WTC11 (cell line): ENCODE measurements at regions not wholly inside any gene's neighbourhood (a gene's known extent, or its start where the extent isn't known, plus 50 kb on each side); places are given as distances from the start of the nearest gene placed in this dataset.

ENCODE experiments used
- ATAC-seq: fragments of 200-7000 bp; cut with Tn5 transposase; 2 replicates; pipeline ENCODE4 v1.10.0; 2021; ENCODE audit warnings: mild to moderate bottlenecking, moderate library complexity
- CTCF ChIA-PET: fragments of 300-600 bp; sonication (Branson Sonifier 250); formaldehyde crosslinking; loops from one replicate; lab custom pipeline; 2021; ENCODE audit warnings: antibody characterized with exemption; lab: Charles Lee
- POLR2A ChIA-PET: fragments of 350-600 bp; sonication (Branson Sonifier 250); formaldehyde crosslinking; loops from one replicate; lab custom pipeline; 2021; ENCODE audit warnings: antibody characterized with exemption; lab: Charles Lee
- DNase-seq: peaks from one replicate; pipeline ENCODE4 v3.0.0; 2021; ENCODE audit warnings: low spot score
- H3K27ac Mint-ChIP-seq: 2 replicates; pipeline ENCODE4 v1.8.0; 2021; ENCODE audit warnings: mixed read lengths
- H3K27me3 Mint-ChIP-seq: 2 replicates; pipeline ENCODE4 v1.8.0; 2021; ENCODE audit warnings: low read depth, mild to moderate bottlenecking, moderate library complexity, mixed read lengths
- H3K36me3 Mint-ChIP-seq: 2 replicates; pipeline ENCODE4 v1.8.0; 2021; ENCODE audit warnings: mixed read lengths
- H3K4me1 Mint-ChIP-seq: 2 replicates; pipeline ENCODE4 v1.8.0; 2022; ENCODE audit warnings: mixed read lengths
- H3K4me3 Mint-ChIP-seq: 2 replicates; pipeline ENCODE4 v1.8.0; 2021; ENCODE audit warnings: mild to moderate bottlenecking, moderate library complexity, mixed read lengths
- H3K9me3 Mint-ChIP-seq: 2 replicates; pipeline ENCODE4 v1.8.0; 2021; ENCODE audit warnings: mixed read lengths
- CBFB ChIP-seq: sonication (generic); formaldehyde crosslinking; IDR thresholded peaks from 2 replicates; pipeline ENCODE4 v1.8.1; 2022; ENCODE audit warnings: mild to moderate bottlenecking, low read depth, missing genetic modification reagents
- CREB1 ChIP-seq: sonication (generic); formaldehyde crosslinking; IDR thresholded peaks from 2 replicates; pipeline ENCODE4 v1.8.0; 2023; ENCODE audit warnings: mild to moderate bottlenecking, missing genetic modification reagents
- CREM ChIP-seq: sonication (generic); formaldehyde crosslinking; IDR thresholded peaks from 2 replicates; pipeline ENCODE4 v1.8.1; 2022; ENCODE audit warnings: mild to moderate bottlenecking, missing genetic modification reagents, moderate library complexity
- ELF4 ChIP-seq: sonication (generic); formaldehyde crosslinking; IDR thresholded peaks from 2 replicates; pipeline ENCODE4 v1.8.1; 2022; ENCODE audit warnings: low read depth, mild to moderate bottlenecking, moderate library complexity, missing genetic modification reagents
- FOXP1 ChIP-seq: sonication (generic); formaldehyde crosslinking; IDR thresholded peaks from 2 replicates; pipeline ENCODE4 v1.8.0; 2022; ENCODE audit warnings: missing genetic modification reagents, mild to moderate bottlenecking, moderate library complexity, borderline replicate concordance
- GABPB1 ChIP-seq: sonication (generic); formaldehyde crosslinking; IDR thresholded peaks from 2 replicates; pipeline ENCODE4 v1.8.1; 2023; ENCODE audit warnings: mild to moderate bottlenecking, missing genetic modification reagents
- JUN ChIP-seq: sonication (generic); formaldehyde crosslinking; IDR thresholded peaks from 2 replicates; pipeline ENCODE4 v1.8.0; 2023; ENCODE audit warnings: mild to moderate bottlenecking, missing genetic modification reagents
- OVOL2 ChIP-seq: fragments of 250-450 bp; sonication (Bioruptor Pico); IDR thresholded peaks from 2 replicates; pipeline ENCODE4 v1.9.0; 2021; ENCODE audit warnings: mild to moderate bottlenecking, borderline replicate concordance
- SMAD4 ChIP-seq: sonication (generic); formaldehyde crosslinking; IDR thresholded peaks from 2 replicates; pipeline ENCODE4 v1.8.0; 2022; ENCODE audit warnings: mild to moderate bottlenecking, missing genetic modification reagents
- TCF7 ChIP-seq: sonication (generic); formaldehyde crosslinking; IDR thresholded peaks from 2 replicates; pipeline ENCODE4 v1.8.0; 2022; ENCODE audit warnings: mild to moderate bottlenecking, low read depth, missing genetic modification reagents, moderate library complexity
- TEAD4 ChIP-seq: sonication (generic); formaldehyde crosslinking; IDR thresholded peaks from 2 replicates; pipeline ENCODE4 v1.8.0; 2022; ENCODE audit warnings: mild to moderate bottlenecking, missing genetic modification reagents
- ZBTB21 ChIP-seq: sonication (generic); formaldehyde crosslinking; IDR thresholded peaks from 2 replicates; pipeline ENCODE4 v1.8.1; 2023; ENCODE audit warnings: mild to moderate bottlenecking, missing genetic modification reagents, borderline replicate concordance
- ZNF138 ChIP-seq: sonication (generic); formaldehyde crosslinking; conservative IDR thresholded peaks from 2 replicates; pipeline ENCODE4 v1.8.1; 2022; ENCODE audit warnings: mild to moderate bottlenecking, moderate library complexity, missing genetic modification reagents
- ZNF219 ChIP-seq: sonication (generic); formaldehyde crosslinking; IDR thresholded peaks from 2 replicates; pipeline ENCODE4 v1.8.0; 2023; ENCODE audit warnings: missing genetic modification reagents, mild to moderate bottlenecking, borderline replicate concordance
- ZNF263 ChIP-seq: sonication (generic); formaldehyde crosslinking; IDR thresholded peaks from 2 replicates; pipeline ENCODE4 v1.8.1; 2022; ENCODE audit warnings: low read depth, mild to moderate bottlenecking, moderate library complexity, missing genetic modification reagents
- ZNF396 ChIP-seq: fragments of 250-450 bp; sonication (Bioruptor Pico); IDR thresholded peaks from 2 replicates; pipeline ENCODE4 v1.8.0; 2021; ENCODE audit warnings: mild to moderate bottlenecking, moderate library complexity, borderline replicate concordance
- ZNF423 ChIP-seq: fragments of 250-450 bp; sonication (Bioruptor Pico); IDR thresholded peaks from 2 replicates; pipeline ENCODE4 v2.1.2; 2022; ENCODE audit warnings: mild to moderate bottlenecking, moderate library complexity
- TF ChIP-seq, protein P1 (sequence below): fragments of 250-450 bp; sonication (Bioruptor Pico); IDR thresholded peaks from 2 replicates; pipeline ENCODE4 v2.1.2; 2022; ENCODE audit warnings: mild to moderate bottlenecking, moderate library complexity
- TF ChIP-seq, protein P2 (sequence below): sonication (generic); formaldehyde crosslinking; conservative IDR thresholded peaks from 2 replicates; pipeline ENCODE4 v1.8.1; 2022; ENCODE audit warnings: mild to moderate bottlenecking, missing genetic modification reagents
- TF ChIP-seq, protein P3 (sequence below): sonication (generic); formaldehyde crosslinking; IDR thresholded peaks from 2 replicates; pipeline ENCODE4 v1.8.1; 2022; ENCODE audit warnings: low read depth, mild to moderate bottlenecking, moderate library complexity, missing genetic modification reagents, borderline replicate concordance
- TF ChIP-seq, protein P4 (sequence below): fragments of 250-450 bp; sonication (Bioruptor Pico); IDR thresholded peaks from 2 replicates; pipeline ENCODE4 v1.9.0; 2021; ENCODE audit warnings: mild to moderate bottlenecking
- TF ChIP-seq, protein P5 (sequence below): sonication (generic); formaldehyde crosslinking; IDR thresholded peaks from 2 replicates; pipeline ENCODE4 v1.8.1; 2023; ENCODE audit warnings: mild to moderate bottlenecking, missing genetic modification reagents
- TF ChIP-seq, protein P6 (sequence below): sonication (generic); formaldehyde crosslinking; IDR thresholded peaks from 2 replicates; pipeline ENCODE4 v1.8.1; 2022; ENCODE audit warnings: missing genetic modification reagents, borderline replicate concordance
- TF ChIP-seq, protein P7 (sequence below): fragments of 250-450 bp; sonication (Bioruptor Pico); IDR thresholded peaks from 2 replicates; pipeline ENCODE4 v1.9.0; 2021; ENCODE audit warnings: mild to moderate bottlenecking

DNA sequence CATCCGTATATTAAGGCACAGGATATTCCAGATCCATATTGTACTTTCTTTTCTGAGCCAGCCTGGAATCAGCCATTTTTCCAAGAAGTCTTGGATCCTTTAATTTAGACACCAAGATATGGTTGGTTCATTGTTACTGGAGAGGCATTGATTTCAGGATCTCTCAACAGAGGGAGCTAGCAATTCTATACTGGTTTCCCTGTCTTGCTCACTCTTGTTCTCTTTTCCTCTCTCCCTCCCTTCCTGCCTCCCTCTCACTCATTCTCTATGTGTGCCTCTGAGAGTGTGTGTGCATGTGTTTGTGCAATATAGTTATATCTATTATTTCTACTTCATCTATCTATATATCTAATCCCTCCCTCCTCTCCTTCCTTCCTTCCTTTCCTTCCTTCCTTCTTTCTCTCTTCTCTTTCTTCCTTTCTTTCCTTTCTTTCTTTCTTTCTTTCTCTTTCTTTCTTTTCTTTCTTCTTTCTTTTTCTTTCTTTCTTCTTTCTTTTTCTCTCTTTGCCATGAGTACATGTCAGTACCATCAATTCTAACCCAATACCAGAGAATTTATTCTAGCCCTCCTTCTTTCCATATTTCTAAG, 299.1 kb downstream of the EPHA7 start (continued):
- TF ChIP-seq, protein P1, sequence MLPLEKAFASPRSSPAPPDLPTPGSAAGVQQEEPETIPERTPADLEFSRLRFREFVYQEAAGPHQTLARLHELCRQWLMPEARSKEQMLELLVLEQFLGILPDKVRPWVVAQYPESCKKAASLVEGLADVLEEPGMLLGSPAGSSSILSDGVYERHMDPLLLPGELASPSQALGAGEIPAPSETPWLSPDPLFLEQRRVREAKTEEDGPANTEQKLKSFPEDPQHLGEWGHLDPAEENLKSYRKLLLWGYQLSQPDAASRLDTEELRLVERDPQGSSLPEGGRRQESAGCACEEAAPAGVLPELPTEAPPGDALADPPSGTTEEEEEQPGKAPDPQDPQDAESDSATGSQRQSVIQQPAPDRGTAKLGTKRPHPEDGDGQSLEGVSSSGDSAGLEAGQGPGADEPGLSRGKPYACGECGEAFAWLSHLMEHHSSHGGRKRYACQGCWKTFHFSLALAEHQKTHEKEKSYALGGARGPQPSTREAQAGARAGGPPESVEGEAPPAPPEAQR (CRISPR knock-in tag): no peak
- TF ChIP-seq ZNF423 (CRISPR knock-in tag): no peak
- no peak for TF ChIP-seq FOXP1
- TF ChIP-seq OVOL2 (CRISPR knock-in tag): no peak
- no peak for TF ChIP-seq CREM (CRISPR knock-in tag)
- no peak for TF ChIP-seq TEAD4 (CRISPR knock-in tag)

DNA sequence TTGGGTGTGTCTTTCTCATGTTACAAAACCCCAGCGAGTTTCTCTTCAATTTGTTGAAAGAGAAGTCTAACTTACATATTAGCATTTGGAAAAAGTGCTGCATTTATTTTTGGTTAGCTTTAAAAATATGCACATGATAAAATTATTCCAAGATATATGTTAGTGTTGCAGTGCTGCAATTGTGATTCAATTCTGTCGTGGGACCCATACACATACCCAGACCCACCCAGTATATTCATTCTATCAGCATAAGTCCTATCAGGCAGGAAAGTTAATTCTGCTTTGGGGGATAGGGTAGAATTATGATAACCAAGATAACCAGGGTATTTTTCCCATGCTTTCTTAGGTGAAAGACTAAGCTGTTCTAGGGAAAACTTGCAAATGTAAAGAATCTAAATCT, 313.5 kb downstream of the EPHA7 start:
- CTCF ChIA-PET: no interaction called here

DNA sequence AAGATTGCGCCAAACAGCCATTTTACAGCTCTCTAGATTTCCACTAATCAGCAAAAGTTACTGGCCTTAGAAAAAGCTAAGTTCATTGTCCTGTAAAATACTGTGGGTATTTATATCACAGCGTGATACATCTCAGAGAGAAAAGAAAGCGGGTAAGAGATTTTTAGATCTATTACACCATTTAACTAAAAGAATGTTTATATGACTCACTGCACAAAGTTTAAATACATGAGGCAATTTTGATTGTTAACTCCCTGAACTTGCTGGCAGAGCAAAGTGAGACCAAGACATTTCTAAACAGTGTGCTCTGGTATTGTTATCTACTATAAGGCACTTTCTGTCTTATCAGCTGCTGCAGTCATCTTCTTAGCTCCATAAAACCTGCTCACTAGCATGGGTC, 314.3 kb downstream of the EPHA7 start:
- H3K4me3 Mint-ChIP-seq: no peak overlapping the region
- peaks cover 16% of the 10 kb centered on the region for H3K9me3 Mint-ChIP-seq
- TF ChIP-seq CREB1 (CRISPR knock-in tag) (no peak), TCF7 (CRISPR knock-in tag) (no peak), CBFB (CRISPR knock-in tag) (no peak), ZNF396 (CRISPR knock-in tag) (no peak), ELF4 (no peak), SMAD4 (CRISPR knock-in tag) (no peak), ZNF219 (CRISPR knock-in tag) (no peak), JUN (no peak), ZNF138 (CRISPR knock-in tag) (no peak)
- TF ChIP-seq, protein P2, sequence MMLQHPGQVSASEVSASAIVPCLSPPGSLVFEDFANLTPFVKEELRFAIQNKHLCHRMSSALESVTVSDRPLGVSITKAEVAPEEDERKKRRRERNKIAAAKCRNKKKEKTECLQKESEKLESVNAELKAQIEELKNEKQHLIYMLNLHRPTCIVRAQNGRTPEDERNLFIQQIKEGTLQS (CRISPR knock-in tag): no peak
- TF ChIP-seq, protein P3, sequence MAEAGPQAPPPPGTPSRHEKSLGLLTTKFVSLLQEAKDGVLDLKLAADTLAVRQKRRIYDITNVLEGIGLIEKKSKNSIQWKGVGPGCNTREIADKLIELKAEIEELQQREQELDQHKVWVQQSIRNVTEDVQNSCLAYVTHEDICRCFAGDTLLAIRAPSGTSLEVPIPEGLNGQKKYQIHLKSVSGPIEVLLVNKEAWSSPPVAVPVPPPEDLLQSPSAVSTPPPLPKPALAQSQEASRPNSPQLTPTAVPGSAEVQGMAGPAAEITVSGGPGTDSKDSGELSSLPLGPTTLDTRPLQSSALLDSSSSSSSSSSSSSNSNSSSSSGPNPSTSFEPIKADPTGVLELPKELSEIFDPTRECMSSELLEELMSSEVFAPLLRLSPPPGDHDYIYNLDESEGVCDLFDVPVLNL (CRISPR knock-in tag): no peak
- TF ChIP-seq, protein P4, sequence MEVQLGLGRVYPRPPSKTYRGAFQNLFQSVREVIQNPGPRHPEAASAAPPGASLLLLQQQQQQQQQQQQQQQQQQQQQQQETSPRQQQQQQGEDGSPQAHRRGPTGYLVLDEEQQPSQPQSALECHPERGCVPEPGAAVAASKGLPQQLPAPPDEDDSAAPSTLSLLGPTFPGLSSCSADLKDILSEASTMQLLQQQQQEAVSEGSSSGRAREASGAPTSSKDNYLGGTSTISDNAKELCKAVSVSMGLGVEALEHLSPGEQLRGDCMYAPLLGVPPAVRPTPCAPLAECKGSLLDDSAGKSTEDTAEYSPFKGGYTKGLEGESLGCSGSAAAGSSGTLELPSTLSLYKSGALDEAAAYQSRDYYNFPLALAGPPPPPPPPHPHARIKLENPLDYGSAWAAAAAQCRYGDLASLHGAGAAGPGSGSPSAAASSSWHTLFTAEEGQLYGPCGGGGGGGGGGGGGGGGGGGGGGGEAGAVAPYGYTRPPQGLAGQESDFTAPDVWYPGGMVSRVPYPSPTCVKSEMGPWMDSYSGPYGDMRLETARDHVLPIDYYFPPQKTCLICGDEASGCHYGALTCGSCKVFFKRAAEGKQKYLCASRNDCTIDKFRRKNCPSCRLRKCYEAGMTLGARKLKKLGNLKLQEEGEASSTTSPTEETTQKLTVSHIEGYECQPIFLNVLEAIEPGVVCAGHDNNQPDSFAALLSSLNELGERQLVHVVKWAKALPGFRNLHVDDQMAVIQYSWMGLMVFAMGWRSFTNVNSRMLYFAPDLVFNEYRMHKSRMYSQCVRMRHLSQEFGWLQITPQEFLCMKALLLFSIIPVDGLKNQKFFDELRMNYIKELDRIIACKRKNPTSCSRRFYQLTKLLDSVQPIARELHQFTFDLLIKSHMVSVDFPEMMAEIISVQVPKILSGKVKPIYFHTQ: no peak
- TF ChIP-seq, protein P5, sequence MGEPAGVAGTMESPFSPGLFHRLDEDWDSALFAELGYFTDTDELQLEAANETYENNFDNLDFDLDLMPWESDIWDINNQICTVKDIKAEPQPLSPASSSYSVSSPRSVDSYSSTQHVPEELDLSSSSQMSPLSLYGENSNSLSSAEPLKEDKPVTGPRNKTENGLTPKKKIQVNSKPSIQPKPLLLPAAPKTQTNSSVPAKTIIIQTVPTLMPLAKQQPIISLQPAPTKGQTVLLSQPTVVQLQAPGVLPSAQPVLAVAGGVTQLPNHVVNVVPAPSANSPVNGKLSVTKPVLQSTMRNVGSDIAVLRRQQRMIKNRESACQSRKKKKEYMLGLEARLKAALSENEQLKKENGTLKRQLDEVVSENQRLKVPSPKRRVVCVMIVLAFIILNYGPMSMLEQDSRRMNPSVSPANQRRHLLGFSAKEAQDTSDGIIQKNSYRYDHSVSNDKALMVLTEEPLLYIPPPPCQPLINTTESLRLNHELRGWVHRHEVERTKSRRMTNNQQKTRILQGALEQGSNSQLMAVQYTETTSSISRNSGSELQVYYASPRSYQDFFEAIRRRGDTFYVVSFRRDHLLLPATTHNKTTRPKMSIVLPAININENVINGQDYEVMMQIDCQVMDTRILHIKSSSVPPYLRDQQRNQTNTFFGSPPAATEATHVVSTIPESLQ (CRISPR knock-in tag): no peak
- TF ChIP-seq, all 79 proteins: peak for 0
- ATAC-seq (peak; percentile 22; the same call in 1 of the 2 replicates), DNase-seq (no peak)
- no peaks in the 10 kb centered on the region for H3K36me3 Mint-ChIP-seq
- ChIA-PET CTCF (no interaction called here), POLR2A (no interaction called here)
- peaks cover 18% of the 10 kb centered on the region for H3K4me1 Mint-ChIP-seq
- no peak overlapping the region for H3K27ac Mint-ChIP-seq
- no peaks in the 10 kb centered on the region for H3K27me3 Mint-ChIP-seq

More for the DNA sequence above, 313.5 kb downstream of the EPHA7 start:
- Mint-ChIP-seq H3K4me1 (peaks cover 18% of the 10 kb centered on the region), H3K27me3 (no peaks in the 10 kb centered on the region), H3K36me3 (no peaks in the 10 kb centered on the region), H3K27ac (no peak overlapping the region), H3K4me3 (no peak overlapping the region), H3K9me3 (peaks cover 11% of the 10 kb centered on the region)
- no peak for DNase-seq
- POLR2A ChIA-PET: no interaction called here
- no peak for ATAC-seq
- TF ChIP-seq, protein P6, sequence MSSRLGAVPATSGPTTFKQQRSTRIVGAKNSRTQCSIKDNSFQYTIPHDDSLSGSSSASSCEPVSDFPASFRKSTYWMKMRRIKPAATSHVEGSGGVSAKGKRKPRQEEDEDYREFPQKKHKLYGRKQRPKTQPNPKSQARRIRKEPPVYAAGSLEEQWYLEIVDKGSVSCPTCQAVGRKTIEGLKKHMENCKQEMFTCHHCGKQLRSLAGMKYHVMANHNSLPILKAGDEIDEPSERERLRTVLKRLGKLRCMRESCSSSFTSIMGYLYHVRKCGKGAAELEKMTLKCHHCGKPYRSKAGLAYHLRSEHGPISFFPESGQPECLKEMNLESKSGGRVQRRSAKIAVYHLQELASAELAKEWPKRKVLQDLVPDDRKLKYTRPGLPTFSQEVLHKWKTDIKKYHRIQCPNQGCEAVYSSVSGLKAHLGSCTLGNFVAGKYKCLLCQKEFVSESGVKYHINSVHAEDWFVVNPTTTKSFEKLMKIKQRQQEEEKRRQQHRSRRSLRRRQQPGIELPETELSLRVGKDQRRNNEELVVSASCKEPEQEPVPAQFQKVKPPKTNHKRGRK (CRISPR knock-in tag): no peak
- TF ChIP-seq GABPB1: no peak
- no peak for TF ChIP-seq ZBTB21 (CRISPR knock-in tag)
- no peak for TF ChIP-seq ZNF263 (CRISPR knock-in tag)
- TF ChIP-seq, protein P7, sequence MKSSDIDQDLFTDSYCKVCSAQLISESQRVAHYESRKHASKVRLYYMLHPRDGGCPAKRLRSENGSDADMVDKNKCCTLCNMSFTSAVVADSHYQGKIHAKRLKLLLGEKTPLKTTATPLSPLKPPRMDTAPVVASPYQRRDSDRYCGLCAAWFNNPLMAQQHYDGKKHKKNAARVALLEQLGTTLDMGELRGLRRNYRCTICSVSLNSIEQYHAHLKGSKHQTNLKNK (CRISPR knock-in tag): no peak
